Mesodermal cell (in vitro differentiated cells): ENCODE measurements at regions not wholly inside any gene's neighbourhood (a gene's known extent, or its start where the extent isn't known, plus 50 kb on each side); places are given as distances from the start of the nearest gene placed in this dataset.

Source experiments
- H3K27ac ChIP-seq: 2 replicates; pipeline ENCODE4 v1.7.0; 2013; ENCODE audit warnings: mild to moderate bottlenecking, low read depth, low read length, moderate library complexity; ENCODE audit not compliant: severe bottlenecking
- H3K36me3 ChIP-seq: 2 replicates; pipeline ENCODE4 v1.7.1; 2013; ENCODE audit warnings: mild to moderate bottlenecking, low read length, moderate library complexity; ENCODE audit not compliant: control insufficient read depth, insufficient read depth
- H3K4me1 ChIP-seq: one replicate; pipeline ENCODE4 v1.7.1; 2013; ENCODE audit warnings: mild to moderate bottlenecking, low read length; ENCODE audit not compliant: insufficient read depth, control insufficient read depth, poor library complexity, severe bottlenecking
- H3K4me3 ChIP-seq: 2 replicates; pipeline ENCODE4 v1.7.0; 2013; ENCODE audit warnings: low read length, control low read depth, mild to moderate bottlenecking; ENCODE audit not compliant: insufficient read depth, poor library complexity, severe bottlenecking; ENCODE audit errors: extremely low read depth
- H3K9me3 ChIP-seq: 2 replicates; pipeline ENCODE4 v1.7.1; 2013; ENCODE audit warnings: mild to moderate bottlenecking, low read length, moderate library complexity; ENCODE audit not compliant: control insufficient read depth
- WGBS, 2 experiments: methylation state at CpG; one replicate each; pipeline ENCODE4 v1.1.5; 2013; ENCODE audit warnings: missing lambda C conversion rate in 2 of 2; ENCODE audit not compliant: insufficient coverage in 2 of 2; 5-methylcytosine and 5-hydroxymethylcytosine counted together

- no peak overlapping the region for H3K27ac ChIP-seq
- H3K9me3 ChIP-seq: no peaks in the 10 kb centered on the region
- no peaks in the 10 kb centered on the region for H3K36me3 ChIP-seq
- WGBS, 2 experiments: no CpG with 5 or more reads among the region's 2 CpGs
- H3K4me1 ChIP-seq: peaks cover 8% of the 10 kb centered on the region
- H3K4me3 ChIP-seq: no peak overlapping the region
These were observed 101.2 kb downstream of the BTG1 start for GRCh38 chr12:92044435-92044834.

- 86 to 95% methylated on average over 3 to 4 of the region's 5 CpGs for whole genome bisulfite sequencing, 2 experiments
- Histone ChIP-seq H3K4me1 (peaks cover 8% of the 10 kb centered on the region), H3K36me3 (no peaks in the 10 kb centered on the region), H3K4me3 (no peak overlapping the region), H3K9me3 (no peaks in the 10 kb centered on the region), H3K27ac (no peak overlapping the region)
These were observed 102.7 kb downstream of the BTG1 start for GRCh38 chr12:92042791-92043531.

- peaks cover 8% of the 10 kb centered on the region for H3K4me1 ChIP-seq
- no peaks in the 10 kb centered on the region for H3K36me3 ChIP-seq
- no peaks in the 10 kb centered on the region for H3K9me3 ChIP-seq
- no peak overlapping the region for H3K27ac ChIP-seq
- no peak overlapping the region for H3K4me3 ChIP-seq
- 50% methylated on average over 1 of the region's 1 CpG; no CpG with 5 or more reads in 1 of the 2 experiments for WGBS, 2 experiments
These were observed 103.9 kb downstream of the BTG1 start for GRCh38 chr12:92041742-92042141.

- Histone ChIP-seq H3K27ac (no peak overlapping the region), H3K4me1 (peaks cover 22% of the 10 kb centered on the region), H3K9me3 (no peaks in the 10 kb centered on the region), H3K4me3 (no peak overlapping the region), H3K36me3 (no peaks in the 10 kb centered on the region)
- 76 to 82% methylated on average over 3 of the region's 3 CpGs for WGBS, 2 experiments
These were observed 106.6 kb downstream of the BTG1 start for GRCh38 chr12:92039046-92039445.

GRCh38 chr12:92038476-92038875, 107.2 kb downstream of the BTG1 start:
- peaks cover 22% of the 10 kb centered on the region for H3K4me1 ChIP-seq
- H3K9me3 ChIP-seq: no peaks in the 10 kb centered on the region
- H3K36me3 ChIP-seq: no peaks in the 10 kb centered on the region
- WGBS, 2 experiments: 74 to 97% methylated on average over 3 to 4 of the region's 4 CpGs
- no peak overlapping the region for H3K27ac ChIP-seq
- no peak overlapping the region for H3K4me3 ChIP-seq

GRCh38 chr12:92036771-92037453, 108.7 kb downstream of the BTG1 start:
- H3K4me3 ChIP-seq: no peak overlapping the region
- no peak overlapping the region for H3K27ac ChIP-seq
- H3K4me1 ChIP-seq: peaks cover 19% of the 10 kb centered on the region
- 82 to 93% methylated on average over 3 of the region's 6 CpGs for WGBS, 2 experiments
- no peaks in the 10 kb centered on the region for H3K9me3 ChIP-seq
- H3K36me3 ChIP-seq: no peaks in the 10 kb centered on the region

- Histone ChIP-seq H3K27ac (no peak overlapping the region), H3K9me3 (no peaks in the 10 kb centered on the region), H3K4me1 (peaks cover 15% of the 10 kb centered on the region), H3K4me3 (no peak overlapping the region), H3K36me3 (no peaks in the 10 kb centered on the region)
- 89 to 94% methylated on average over 5 to 6 of the region's 7 CpGs for WGBS, 2 experiments
These were observed 109.5 kb downstream of the BTG1 start for GRCh38 chr12:92036061-92036620.

GRCh38 chr12:92035477-92035876, 110.2 kb downstream of the BTG1 start:
- no peaks in the 10 kb centered on the region for H3K36me3 ChIP-seq
- no peak overlapping the region for H3K27ac ChIP-seq
- no peaks in the 10 kb centered on the region for H3K9me3 ChIP-seq
- whole genome bisulfite sequencing, 2 experiments: no CpG with 5 or more reads among the region's 1 CpG
- peaks cover 18% of the 10 kb centered on the region for H3K4me1 ChIP-seq
- no peak overlapping the region for H3K4me3 ChIP-seq

GRCh38 chr12:92034858-92035401, 110.7 kb downstream of the BTG1 start:
- Histone ChIP-seq H3K9me3 (no peaks in the 10 kb centered on the region), H3K27ac (no peak overlapping the region), H3K4me1 (peaks cover 23% of the 10 kb centered on the region), H3K36me3 (no peaks in the 10 kb centered on the region), H3K4me3 (no peak overlapping the region)
- WGBS, 2 experiments: 62 to 65% methylated on average over 9 to 10 of the region's 10 CpGs

GRCh38 chr12:92034083-92034482, 111.6 kb downstream of the BTG1 start:
- 43 to 100% methylated on average over 1 to 2 of the region's 2 CpGs for WGBS, 2 experiments
- no peak overlapping the region for H3K27ac ChIP-seq
- no peak overlapping the region for H3K4me3 ChIP-seq
- peaks cover 24% of the 10 kb centered on the region for H3K4me1 ChIP-seq
- no peaks in the 10 kb centered on the region for H3K36me3 ChIP-seq
- no peaks in the 10 kb centered on the region for H3K9me3 ChIP-seq
